ENCODE measurements at regions not wholly inside any gene's neighbourhood (a gene's known extent, or its start where the extent isn't known, plus 50 kb on each side); places are given as distances from the start of the nearest gene placed in this dataset.

GRCh38 chr4:165758086-165758485 is 115.0 kb upstream of the TLL1 start:
- H3K9ac ChIP-seq (ENCODE audit: low read length): peak overlapping the region; percentile 36
- H3K4me1 ChIP-seq (ENCODE audit: control insufficient read depth, low read depth, low read length): peaks cover 35% of the 10 kb centered on the region
- no peaks in the 10 kb centered on the region for H3K27me3 ChIP-seq (ENCODE audit: control insufficient read depth, insufficient read depth, low read length)
- peak overlapping the region; percentile 64 for H3K27ac ChIP-seq (ENCODE audit: low read length)
- no peaks in the 10 kb centered on the region for H3K9me3 ChIP-seq (ENCODE audit: control insufficient read depth, low read depth, low read length)
- peak overlapping the region; percentile 21 for H3K4me3 ChIP-seq (ENCODE audit: low read length)
- no peaks in the 10 kb centered on the region for H3K36me3 ChIP-seq (ENCODE audit: control insufficient read depth, low read depth, low read length)

DNA sequence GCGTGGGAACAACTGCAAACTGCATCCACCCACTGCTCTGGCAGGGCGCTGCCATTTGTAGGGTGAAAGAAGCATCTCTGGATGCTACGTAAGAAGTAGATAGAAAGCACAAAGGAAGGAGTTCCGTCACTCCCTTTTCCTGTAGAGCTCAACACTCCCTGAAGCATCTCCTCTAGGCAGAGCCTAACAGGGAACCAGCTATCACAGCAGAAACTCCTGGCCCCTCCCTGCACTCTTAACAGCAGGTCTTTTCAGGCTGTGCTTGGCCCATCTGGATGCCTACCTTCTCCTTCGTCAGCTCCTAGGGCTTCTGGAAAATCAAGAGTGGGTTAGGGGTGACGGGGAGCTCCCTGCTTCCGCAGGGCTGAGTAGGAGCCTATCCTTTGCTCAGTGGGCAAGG is 112.9 kb upstream of the TLL1 start:
- H3K36me3 ChIP-seq (ENCODE audit: control insufficient read depth, low read depth, low read length): no peaks in the 10 kb centered on the region
- peaks cover 35% of the 10 kb centered on the region for H3K4me1 ChIP-seq (ENCODE audit: control insufficient read depth, low read depth, low read length)
- no peak overlapping the region for H3K27ac ChIP-seq (ENCODE audit: low read length)
- H3K9me3 ChIP-seq (ENCODE audit: control insufficient read depth, low read depth, low read length): no peaks in the 10 kb centered on the region
- no peaks in the 10 kb centered on the region for H3K27me3 ChIP-seq (ENCODE audit: control insufficient read depth, insufficient read depth, low read length)
- no peak overlapping the region for H3K9ac ChIP-seq (ENCODE audit: low read length)
- no peak overlapping the region for H3K4me3 ChIP-seq (ENCODE audit: low read length)

DNA sequence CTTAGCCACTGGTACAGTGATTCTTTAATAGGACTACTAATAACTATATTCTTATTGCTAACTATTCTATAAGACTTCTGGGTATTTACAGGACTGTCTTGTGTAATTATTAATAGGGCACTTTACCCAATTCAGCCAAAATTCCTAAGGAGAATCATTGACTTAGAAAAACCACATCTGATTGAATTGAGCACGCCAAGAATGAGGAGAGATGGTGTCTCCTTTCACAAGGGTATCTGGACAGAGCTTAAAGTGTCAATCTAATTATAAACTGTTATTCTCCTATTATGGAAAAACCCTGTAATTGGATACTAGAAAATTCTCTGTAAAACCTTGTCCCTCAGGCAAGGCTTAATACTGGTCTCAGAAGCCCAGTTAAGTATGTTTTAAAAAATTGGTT is 111.1 kb upstream of the TLL1 start:
- no peak overlapping the region for H3K27ac ChIP-seq (ENCODE audit: low read length)
- no peaks in the 10 kb centered on the region for H3K36me3 ChIP-seq (ENCODE audit: control insufficient read depth, low read depth, low read length)
- H3K9me3 ChIP-seq (ENCODE audit: control insufficient read depth, low read depth, low read length): no peaks in the 10 kb centered on the region

DNA sequence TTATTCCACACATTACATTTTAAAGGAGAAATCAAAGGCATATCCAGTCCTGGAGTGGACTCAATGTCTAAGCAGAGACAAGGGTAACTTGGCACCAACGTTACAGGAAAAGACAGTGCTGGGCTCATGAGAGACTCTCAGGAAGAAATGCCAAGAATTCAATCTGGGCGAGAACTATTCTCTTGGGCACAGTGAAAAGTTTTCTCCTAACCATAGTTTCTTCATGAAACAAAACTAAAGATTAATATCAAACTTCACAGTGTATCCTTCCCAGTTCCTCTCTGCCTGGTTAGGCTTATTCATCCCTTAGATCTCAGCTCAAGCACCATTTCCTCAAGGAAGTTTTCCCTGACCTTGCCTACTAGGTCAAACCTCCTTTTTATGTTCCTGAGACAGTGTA is 109.4 kb upstream of the TLL1 start:
- H3K9ac ChIP-seq (ENCODE audit: low read length): no peak overlapping the region
- peaks cover 12% of the 10 kb centered on the region for H3K4me1 ChIP-seq (ENCODE audit: control insufficient read depth, low read depth, low read length)
- no peak overlapping the region for H3K27ac ChIP-seq (ENCODE audit: low read length)
- H3K27me3 ChIP-seq (ENCODE audit: control insufficient read depth, insufficient read depth, low read length): no peaks in the 10 kb centered on the region
- H3K36me3 ChIP-seq (ENCODE audit: control insufficient read depth, low read depth, low read length): no peaks in the 10 kb centered on the region
- H3K4me3 ChIP-seq (ENCODE audit: low read length): no peak overlapping the region
- no peaks in the 10 kb centered on the region for H3K9me3 ChIP-seq (ENCODE audit: control insufficient read depth, low read depth, low read length)

More for the DNA sequence above, 111.1 kb upstream of the TLL1 start:
- H3K4me1 ChIP-seq (ENCODE audit: control insufficient read depth, low read depth, low read length): peaks cover 28% of the 10 kb centered on the region
- H3K4me3 ChIP-seq (ENCODE audit: low read length): no peak overlapping the region
- H3K27me3 ChIP-seq (ENCODE audit: control insufficient read depth, insufficient read depth, low read length): no peaks in the 10 kb centered on the region
- H3K9ac ChIP-seq (ENCODE audit: low read length): no peak overlapping the region

- Histone ChIP-seq H3K4me3 (ENCODE audit: low read length) (no peak overlapping the region), H3K9ac (ENCODE audit: low read length) (no peak overlapping the region), H3K36me3 (ENCODE audit: control insufficient read depth, low read depth, low read length) (no peaks in the 10 kb centered on the region), H3K27me3 (ENCODE audit: control insufficient read depth, insufficient read depth, low read length) (no peaks in the 10 kb centered on the region), H3K27ac (ENCODE audit: low read length) (no peak overlapping the region), H3K4me1 (ENCODE audit: control insufficient read depth, low read depth, low read length) (peaks cover under 1% of the 10 kb centered on the region), H3K9me3 (ENCODE audit: control insufficient read depth, low read depth, low read length) (no peaks in the 10 kb centered on the region)
Measured at GRCh38 chr4:165765053-165765452, 108.0 kb upstream of the TLL1 start.

- H3K9me3 ChIP-seq (ENCODE audit: control insufficient read depth, low read depth, low read length): no peaks in the 10 kb centered on the region
- H3K27ac ChIP-seq (ENCODE audit: low read length): no peak overlapping the region
- no peaks in the 10 kb centered on the region for H3K27me3 ChIP-seq (ENCODE audit: control insufficient read depth, insufficient read depth, low read length)
- no peaks in the 10 kb centered on the region for H3K4me1 ChIP-seq (ENCODE audit: control insufficient read depth, low read depth, low read length)
- H3K9ac ChIP-seq (ENCODE audit: low read length): no peak overlapping the region
- no peaks in the 10 kb centered on the region for H3K36me3 ChIP-seq (ENCODE audit: control insufficient read depth, low read depth, low read length)
- no peak overlapping the region for H3K4me3 ChIP-seq (ENCODE audit: low read length)
Measured at GRCh38 chr4:165766018-165766417, 107.0 kb upstream of the TLL1 start.

DNA sequence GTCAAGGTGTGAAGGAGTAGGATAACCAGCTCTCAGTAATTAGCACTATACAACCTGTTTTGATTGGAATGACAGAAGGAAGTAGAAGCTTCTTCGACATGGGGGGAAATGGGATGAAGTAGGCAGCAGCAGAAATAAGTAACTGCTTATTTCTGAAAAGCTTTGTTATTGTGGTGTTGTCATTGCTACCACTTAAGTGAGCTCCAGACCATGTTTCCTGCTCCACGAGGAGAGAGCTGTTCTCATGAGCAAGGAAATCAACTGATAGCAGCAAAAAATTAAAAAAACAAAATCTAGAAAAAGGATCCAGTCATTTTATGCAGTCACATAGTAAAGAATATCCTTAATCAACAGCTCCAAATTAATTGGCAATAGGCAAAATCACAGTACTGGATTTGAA is 106.1 kb upstream of the TLL1 start:
- Histone ChIP-seq H3K9me3 (ENCODE audit: control insufficient read depth, low read depth, low read length) (no peaks in the 10 kb centered on the region), H3K9ac (ENCODE audit: low read length) (no peak overlapping the region), H3K4me1 (ENCODE audit: control insufficient read depth, low read depth, low read length) (no peaks in the 10 kb centered on the region), H3K27ac (ENCODE audit: low read length) (no peak overlapping the region), H3K36me3 (ENCODE audit: control insufficient read depth, low read depth, low read length) (no peaks in the 10 kb centered on the region), H3K4me3 (ENCODE audit: low read length) (no peak overlapping the region), H3K27me3 (ENCODE audit: control insufficient read depth, insufficient read depth, low read length) (no peaks in the 10 kb centered on the region)

DNA sequence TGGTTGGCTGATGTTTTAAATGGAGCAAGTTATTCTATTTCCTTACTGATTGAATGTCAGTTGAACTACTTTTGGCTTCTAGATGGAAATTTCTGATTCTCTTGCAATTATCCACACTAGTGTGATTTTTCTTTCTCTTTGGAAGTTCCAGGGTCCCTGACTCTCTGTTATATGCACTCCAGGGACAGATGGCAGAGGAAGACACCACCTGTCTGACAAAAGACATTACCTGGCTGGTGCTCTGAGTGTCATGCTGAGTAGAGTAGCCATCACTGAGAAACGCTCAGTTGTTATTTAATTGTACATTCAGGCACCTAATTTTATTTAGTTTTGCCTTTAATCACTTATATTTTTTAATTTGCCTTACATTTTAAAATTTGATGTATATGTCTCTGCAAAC is 105.4 kb upstream of the TLL1 start:
- Histone ChIP-seq H3K36me3 (ENCODE audit: control insufficient read depth, low read depth, low read length) (no peaks in the 10 kb centered on the region), H3K27ac (ENCODE audit: low read length) (no peak overlapping the region), H3K9ac (ENCODE audit: low read length) (no peak overlapping the region), H3K9me3 (ENCODE audit: control insufficient read depth, low read depth, low read length) (no peaks in the 10 kb centered on the region), H3K27me3 (ENCODE audit: control insufficient read depth, insufficient read depth, low read length) (no peaks in the 10 kb centered on the region), H3K4me3 (ENCODE audit: low read length) (no peak overlapping the region), H3K4me1 (ENCODE audit: control insufficient read depth, low read depth, low read length) (no peaks in the 10 kb centered on the region)

- no peak overlapping the region for H3K4me3 ChIP-seq (ENCODE audit: low read length)
- H3K36me3 ChIP-seq (ENCODE audit: control insufficient read depth, low read depth, low read length): no peaks in the 10 kb centered on the region
- no peaks in the 10 kb centered on the region for H3K4me1 ChIP-seq (ENCODE audit: control insufficient read depth, low read depth, low read length)
- H3K27me3 ChIP-seq (ENCODE audit: control insufficient read depth, insufficient read depth, low read length): no peaks in the 10 kb centered on the region
- no peak overlapping the region for H3K9ac ChIP-seq (ENCODE audit: low read length)
- no peak overlapping the region for H3K27ac ChIP-seq (ENCODE audit: low read length)
- H3K9me3 ChIP-seq (ENCODE audit: control insufficient read depth, low read depth, low read length): no peaks in the 10 kb centered on the region
Measured at GRCh38 chr4:165768281-165768680, 104.8 kb upstream of the TLL1 start.

DNA sequence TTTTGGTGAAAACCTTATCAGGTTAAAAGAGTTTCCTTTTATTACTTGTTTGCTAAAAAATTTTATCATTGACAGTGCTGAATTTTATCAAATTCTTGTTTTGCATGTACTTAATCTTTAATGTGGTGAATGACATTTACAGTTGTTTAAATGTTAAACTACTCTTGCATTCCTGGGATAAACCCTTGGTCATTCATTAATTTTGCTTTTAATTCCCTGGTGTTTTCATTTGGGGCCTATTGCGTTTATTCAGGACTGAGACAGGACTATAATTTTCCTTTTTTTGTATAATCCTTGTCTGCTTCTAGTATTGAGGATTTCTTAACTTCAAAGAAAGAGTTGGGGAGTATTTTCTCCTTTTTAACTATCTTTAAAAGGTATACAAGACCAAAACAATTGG is 98.7 kb upstream of the TLL1 start:
- H3K9me3 ChIP-seq (ENCODE audit: control insufficient read depth, low read depth, low read length): no peaks in the 10 kb centered on the region
- H3K4me3 ChIP-seq (ENCODE audit: low read length): no peak overlapping the region
- no peaks in the 10 kb centered on the region for H3K36me3 ChIP-seq (ENCODE audit: control insufficient read depth, low read depth, low read length)
- H3K27me3 ChIP-seq (ENCODE audit: control insufficient read depth, insufficient read depth, low read length): no peaks in the 10 kb centered on the region
- H3K9ac ChIP-seq (ENCODE audit: low read length): no peak overlapping the region
- H3K4me1 ChIP-seq (ENCODE audit: control insufficient read depth, low read depth, low read length): no peaks in the 10 kb centered on the region
- no peak overlapping the region for H3K27ac ChIP-seq (ENCODE audit: low read length)

DNA sequence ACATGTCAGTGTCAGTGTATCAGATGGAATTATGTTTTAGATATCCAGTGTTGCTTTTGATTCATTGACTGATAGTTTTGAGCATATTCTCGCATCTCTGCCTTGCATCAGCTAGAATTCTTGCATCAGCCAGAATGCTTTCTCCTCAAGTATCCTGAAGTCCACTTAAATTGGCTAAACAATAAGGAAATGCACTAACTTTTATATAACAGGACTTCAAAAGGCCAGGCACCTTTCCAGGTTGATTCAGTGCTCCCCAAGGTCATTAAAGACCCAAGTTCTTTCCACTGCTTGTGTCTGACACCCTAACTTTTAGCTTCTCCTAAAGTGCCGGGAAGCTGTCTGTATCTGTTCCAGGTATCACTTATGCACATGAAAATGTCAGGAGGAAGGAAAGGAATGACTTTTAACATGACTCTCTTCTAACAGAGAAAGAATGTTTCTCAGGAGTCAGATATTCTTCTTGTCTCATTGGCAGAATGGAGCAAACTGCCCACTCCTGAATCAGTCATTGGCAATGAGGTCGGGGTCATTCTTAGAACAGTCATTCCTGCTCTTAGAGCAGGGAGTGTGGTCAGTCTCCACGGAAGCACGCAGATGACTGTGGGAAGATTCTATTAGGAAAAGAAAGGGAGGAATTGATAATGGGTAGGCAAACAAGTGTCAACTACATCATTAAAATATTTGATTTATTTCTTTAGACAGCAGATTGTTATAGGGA is 92.9 kb upstream of the TLL1 start:
- Histone ChIP-seq H3K9me3 (ENCODE audit: control insufficient read depth, low read depth, low read length) (no peaks in the 10 kb centered on the region), H3K36me3 (ENCODE audit: control insufficient read depth, low read depth, low read length) (no peaks in the 10 kb centered on the region), H3K9ac (ENCODE audit: low read length) (no peak overlapping the region), H3K27me3 (ENCODE audit: control insufficient read depth, insufficient read depth, low read length) (no peaks in the 10 kb centered on the region), H3K4me1 (ENCODE audit: control insufficient read depth, low read depth, low read length) (peaks cover 7% of the 10 kb centered on the region), H3K4me3 (ENCODE audit: low read length) (no peak overlapping the region), H3K27ac (ENCODE audit: low read length) (no peak overlapping the region)

DNA sequence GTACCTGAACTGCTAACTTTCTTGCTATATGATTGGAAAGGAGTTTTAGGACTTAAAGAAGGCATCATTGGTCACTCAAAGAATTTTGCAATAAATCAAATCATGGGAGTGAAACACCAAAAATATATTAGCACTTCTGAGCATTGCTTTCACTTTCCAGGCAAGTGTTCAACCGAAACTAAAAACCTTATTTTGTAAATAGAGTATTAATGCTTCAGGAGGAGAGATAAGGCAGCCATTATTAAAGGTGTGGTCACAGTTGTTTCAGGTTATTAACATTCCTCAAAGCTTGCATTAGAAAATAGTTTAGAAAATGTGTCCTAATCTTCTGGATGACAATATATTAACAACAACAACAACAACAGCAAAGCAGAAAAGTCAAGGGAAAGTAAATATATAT is 92.3 kb upstream of the TLL1 start:
- peaks cover 7% of the 10 kb centered on the region for H3K4me1 ChIP-seq (ENCODE audit: control insufficient read depth, low read depth, low read length)
- no peak overlapping the region for H3K9ac ChIP-seq (ENCODE audit: low read length)
- H3K9me3 ChIP-seq (ENCODE audit: control insufficient read depth, low read depth, low read length): no peaks in the 10 kb centered on the region
- H3K36me3 ChIP-seq (ENCODE audit: control insufficient read depth, low read depth, low read length): no peaks in the 10 kb centered on the region
- no peak overlapping the region for H3K4me3 ChIP-seq (ENCODE audit: low read length)
- no peak overlapping the region for H3K27ac ChIP-seq (ENCODE audit: low read length)
- no peaks in the 10 kb centered on the region for H3K27me3 ChIP-seq (ENCODE audit: control insufficient read depth, insufficient read depth, low read length)

All from iPS-18a (cell line).